Brain microvascular endothelial cell (primary cell): ENCODE measurements at regions not wholly inside any gene's neighbourhood (a gene's known extent, or its start where the extent isn't known, plus 50 kb on each side); places are given as distances from the start of the nearest gene placed in this dataset.

Source experiments
- DNase-seq: peaks from one replicate; pipeline ENCODE4 v3.0.0-alpha.2; 2020
- H3K27ac ChIP-seq: fragments of 250-450 bp; sonication (Bioruptor Pico); 2 replicates; pipeline ENCODE4 v1.5.1; 2020; ENCODE audit warnings: mild to moderate bottlenecking, moderate library complexity
- H3K27me3 ChIP-seq: fragments of 250-450 bp; sonication (Bioruptor Pico); replicated peaks from 2 replicates; pipeline ENCODE4 v1.5.1; 2020; ENCODE audit warnings: mild to moderate bottlenecking
- H3K36me3 ChIP-seq: fragments of 250-450 bp; sonication (Bioruptor Pico); replicated peaks from 2 replicates; pipeline ENCODE4 v1.5.1; 2020; ENCODE audit warnings: mild to moderate bottlenecking
- H3K4me3 ChIP-seq: 2 replicates; pipeline ENCODE4 v1.5.1; 2011; ENCODE audit warnings: low read depth, mild to moderate bottlenecking, control low read depth, low read length, moderate library complexity
- in situ Hi-C: cut with HindIII; loops from 2 replicates; pipeline ENCODE4 v1.10.0; 2017; ENCODE audit warnings: low sequenced_read_pairs, low pct_ligation_motif_present
- TF ChIP-seq, protein P1 (sequence below): IDR thresholded peaks from 2 replicates; pipeline ENCODE4 v1.5.1; 2011; ENCODE audit warnings: low read depth, mild to moderate bottlenecking, moderate library complexity, low read length, control low read depth, inconsistent platforms; ENCODE audit errors: missing control alignments

DNA sequence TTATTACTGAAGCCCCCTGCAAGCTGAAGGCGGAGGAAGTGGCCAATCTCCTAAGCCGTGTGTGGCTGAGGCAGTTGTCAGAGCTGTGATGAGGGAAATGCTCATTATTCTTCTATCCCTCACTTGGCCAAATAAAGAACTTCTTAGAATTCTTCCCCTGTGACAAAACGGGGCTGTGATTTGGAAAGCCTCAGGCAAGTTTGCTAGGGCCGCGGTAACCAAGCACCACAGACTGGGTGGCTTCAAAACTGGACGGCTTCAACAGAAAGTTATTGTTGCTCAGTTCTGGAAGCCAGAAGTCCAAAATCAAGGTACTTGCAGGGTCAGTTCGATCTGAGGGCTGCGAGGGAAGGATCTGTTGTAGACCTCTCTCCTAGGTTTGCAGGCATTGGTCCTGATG is 72.3 kb upstream of the STEAP1B start:
- TF ChIP-seq, protein P1, sequence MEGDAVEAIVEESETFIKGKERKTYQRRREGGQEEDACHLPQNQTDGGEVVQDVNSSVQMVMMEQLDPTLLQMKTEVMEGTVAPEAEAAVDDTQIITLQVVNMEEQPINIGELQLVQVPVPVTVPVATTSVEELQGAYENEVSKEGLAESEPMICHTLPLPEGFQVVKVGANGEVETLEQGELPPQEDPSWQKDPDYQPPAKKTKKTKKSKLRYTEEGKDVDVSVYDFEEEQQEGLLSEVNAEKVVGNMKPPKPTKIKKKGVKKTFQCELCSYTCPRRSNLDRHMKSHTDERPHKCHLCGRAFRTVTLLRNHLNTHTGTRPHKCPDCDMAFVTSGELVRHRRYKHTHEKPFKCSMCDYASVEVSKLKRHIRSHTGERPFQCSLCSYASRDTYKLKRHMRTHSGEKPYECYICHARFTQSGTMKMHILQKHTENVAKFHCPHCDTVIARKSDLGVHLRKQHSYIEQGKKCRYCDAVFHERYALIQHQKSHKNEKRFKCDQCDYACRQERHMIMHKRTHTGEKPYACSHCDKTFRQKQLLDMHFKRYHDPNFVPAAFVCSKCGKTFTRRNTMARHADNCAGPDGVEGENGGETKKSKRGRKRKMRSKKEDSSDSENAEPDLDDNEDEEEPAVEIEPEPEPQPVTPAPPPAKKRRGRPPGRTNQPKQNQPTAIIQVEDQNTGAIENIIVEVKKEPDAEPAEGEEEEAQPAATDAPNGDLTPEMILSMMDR: no peak
- DNase-seq: no peak
- H3K27ac ChIP-seq: peak overlapping the region; percentile 89
- no peaks in the 10 kb centered on the region for H3K27me3 ChIP-seq
- no peak overlapping the region for H3K4me3 ChIP-seq
- in situ Hi-C loops: loop anchor here (25.0 kb wide), 2 partner anchors 165 to 490 kb away; partner anchors contain the start of gene IL6
- H3K36me3 ChIP-seq: no peaks in the 10 kb centered on the region

DNA sequence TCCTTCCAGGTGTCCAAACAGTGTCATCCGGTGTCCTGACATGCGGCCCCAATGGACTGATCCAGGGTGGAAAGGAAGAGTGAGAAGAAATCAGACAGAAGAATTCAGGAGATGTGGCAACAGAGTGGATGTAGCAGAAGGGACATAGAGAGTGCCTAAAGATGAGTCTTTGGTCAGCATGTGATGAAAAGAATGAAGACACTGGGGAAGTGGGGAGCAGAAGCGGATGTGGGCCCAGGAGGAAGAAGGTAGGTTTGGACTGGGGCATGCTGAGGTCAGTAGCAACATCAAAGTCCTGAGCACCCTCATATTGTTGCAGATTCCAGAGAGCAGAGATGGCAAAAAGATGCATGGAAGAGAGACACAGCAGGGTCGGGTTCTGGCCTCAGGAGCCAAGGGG is 71.8 kb upstream of the STEAP1B start:
- no peak for DNase-seq
- no peak overlapping the region for H3K4me3 ChIP-seq
- in situ Hi-C loops: loop anchor here (25.0 kb wide), 2 partner anchors 166 to 491 kb away; partner anchors contain the start of gene IL6
- H3K36me3 ChIP-seq: no peaks in the 10 kb centered on the region
- no peaks in the 10 kb centered on the region for H3K27me3 ChIP-seq
- TF ChIP-seq, protein P1: no peak
- H3K27ac ChIP-seq: peak overlapping the region; percentile 89

DNA sequence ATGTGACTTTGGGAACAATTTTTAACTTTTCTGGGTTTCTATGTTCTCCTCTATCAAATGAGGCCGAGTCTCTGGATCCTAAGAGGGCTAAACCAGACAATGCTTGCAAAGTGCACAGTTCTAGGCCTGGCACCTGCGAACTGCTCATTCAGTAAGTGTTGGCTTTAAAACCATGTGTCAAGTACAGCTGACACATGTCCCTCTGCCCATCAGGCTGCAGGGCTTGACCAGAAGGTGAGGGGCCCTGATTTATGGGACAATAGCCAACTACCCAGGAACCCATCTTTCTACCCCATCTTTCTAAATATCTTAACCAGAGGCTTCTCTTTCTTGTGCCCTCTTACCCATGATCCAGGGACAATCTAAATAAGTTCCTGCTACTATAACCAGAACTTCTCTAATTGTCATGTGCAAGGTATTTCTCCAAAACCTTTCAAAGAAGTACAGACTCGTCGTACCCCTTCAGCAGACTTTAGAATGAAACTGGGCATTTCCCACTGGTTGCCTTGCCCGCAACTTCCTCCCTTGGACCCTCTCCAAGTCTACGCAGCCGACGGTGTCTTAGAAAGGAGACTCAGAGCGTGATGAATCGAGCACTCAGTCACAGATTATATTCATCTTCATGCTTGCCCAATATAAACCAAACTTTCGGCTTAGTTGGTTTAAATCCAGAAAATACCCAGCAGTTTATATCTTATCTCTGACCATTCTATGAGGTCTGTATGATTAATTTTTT is 69.8 kb upstream of the STEAP1B start:
- TF ChIP-seq, protein P1: no peak
- Histone ChIP-seq H3K27ac (peak overlapping the region; percentile 66), H3K27me3 (no peaks in the 10 kb centered on the region), H3K36me3 (no peaks in the 10 kb centered on the region), H3K4me3 (no peak overlapping the region)
- peak; percentile 73 for DNase-seq
- in situ Hi-C loops: loop anchor here (25.0 kb wide), 2 partner anchors 168 to 493 kb away; partner anchors contain the start of gene IL6

DNA sequence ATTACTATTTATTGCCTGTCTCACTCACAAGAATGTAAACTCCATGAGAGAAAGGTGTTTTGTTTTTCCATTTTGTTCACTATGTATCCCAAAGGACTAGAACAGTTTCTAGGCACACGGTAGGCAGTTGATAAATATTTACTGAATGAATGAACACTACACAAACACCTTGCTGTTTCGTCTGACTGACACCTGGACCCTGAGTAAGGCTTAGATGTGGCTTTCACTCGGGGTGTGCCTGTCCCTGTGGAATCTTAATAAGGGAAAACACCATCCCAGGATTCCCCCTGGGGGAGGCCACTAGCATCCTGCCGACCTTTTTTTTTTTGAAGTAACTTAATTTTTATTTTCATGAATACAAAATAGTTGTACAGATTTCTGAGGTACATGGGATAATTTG is 66.6 kb upstream of the STEAP1B start:
- Histone ChIP-seq H3K27ac (no peak overlapping the region), H3K4me3 (no peak overlapping the region), H3K36me3 (no peaks in the 10 kb centered on the region), H3K27me3 (no peaks in the 10 kb centered on the region)
- TF ChIP-seq, protein P1: no peak
- in situ Hi-C loops: loop anchor here (25.0 kb wide), 2 partner anchors 171 to 496 kb away; partner anchors contain the start of gene IL6
- no peak for DNase-seq

DNA sequence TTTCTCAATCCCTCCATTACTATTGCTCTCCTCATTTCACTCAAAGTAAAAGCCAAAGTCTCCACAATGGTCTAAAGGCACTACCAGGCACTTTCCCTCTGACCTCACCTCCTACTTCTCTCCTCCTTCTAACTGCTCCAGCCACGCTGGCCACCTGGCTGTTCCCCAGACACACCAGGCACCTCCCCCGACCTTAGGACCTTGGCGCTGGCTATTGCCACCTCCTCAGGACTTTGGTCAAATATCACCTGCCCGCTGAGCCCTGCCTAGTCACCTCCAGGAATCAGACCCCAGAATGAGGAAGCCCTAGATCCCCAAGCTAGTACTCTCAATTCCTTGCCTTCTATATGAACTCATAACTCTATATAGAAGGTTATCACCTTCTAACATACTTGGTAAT is 66.2 kb upstream of the STEAP1B start:
- no peaks in the 10 kb centered on the region for H3K36me3 ChIP-seq
- no peak overlapping the region for H3K4me3 ChIP-seq
- in situ Hi-C loops: loop anchor here (25.0 kb wide), 2 partner anchors 171 to 496 kb away; partner anchors contain the start of gene IL6
- DNase-seq: no peak
- TF ChIP-seq, protein P1: no peak
- peak overlapping the region; percentile 99 for H3K27ac ChIP-seq
- H3K27me3 ChIP-seq: no peaks in the 10 kb centered on the region
